PC-9 (cell line): ENCODE measurements at regions not wholly inside any gene's neighbourhood (a gene's known extent, or its start where the extent isn't known, plus 50 kb on each side); places are given as distances from the start of the nearest gene placed in this dataset.

Source experiments
- BruUV-seq: library from RNA; stranded (reverse); fragments of 400-500 nt; replicated peaks from 2 replicates; lab custom pipeline; 2021; lab: Mats Ljungman, UMichigan
- CTCF ChIA-PET: fragments of 300-600 bp; sonication (Branson Sonifier 250); formaldehyde crosslinking; loops from one replicate; lab custom pipeline; 2022; ENCODE audit warnings: antibody characterized with exemption; lab: Charles Lee
- POLR2A ChIA-PET: fragments of 300-600 bp; sonication (Branson Sonifier 250); formaldehyde crosslinking; loops from one replicate; lab custom pipeline; 2022; ENCODE audit warnings: antibody characterized with exemption; ENCODE audit not compliant: unreplicated experiment; lab: Charles Lee
- DNase-seq, 2 experiments: peaks; one replicate each; pipeline versions ENCODE4 v3.0.0 to v3.0.0-alpha.2; 2015 to 2022; ENCODE audit warnings: mixed read lengths in 1 of 2
- H2AFZ ChIP-seq: fragments of 200-600 bp; sonication (generic); 2 replicates; pipeline ENCODE4 v1.8.1; 2017; ENCODE audit warnings: antibody characterized with exemption
- H3F3A ChIP-seq: fragments of 200-600 bp; sonication (generic); 2 replicates; pipeline ENCODE4 v1.8.1; 2017; ENCODE audit warnings: antibody characterized with exemption, mild to moderate bottlenecking, low read depth; ENCODE audit not compliant: insufficient read depth
- H3K27ac ChIP-seq: fragments of 200-600 bp; sonication (generic); 2 replicates; pipeline ENCODE4 v1.6.1; 2016; ENCODE audit warnings: mixed run types
- H3K27me3 ChIP-seq: fragments of 200-600 bp; sonication (generic); 2 replicates; pipeline ENCODE4 v1.6.1; 2016; ENCODE audit warnings: low read depth, mixed run types; ENCODE audit not compliant: insufficient read depth
- H3K36me3 ChIP-seq: fragments of 200-600 bp; sonication (generic); 2 replicates; pipeline ENCODE4 v1.6.1; 2016; ENCODE audit warnings: low read depth, mixed run types
- H3K4me1 ChIP-seq: fragments of 200-600 bp; sonication (generic); replicated peaks from 2 replicates; pipeline ENCODE4 v1.6.1; 2016; ENCODE audit warnings: mixed run types; ENCODE audit not compliant: insufficient read depth
- H3K4me2 ChIP-seq: fragments of 200-600 bp; sonication (generic); 2 replicates; pipeline ENCODE4 v1.6.1; 2017; ENCODE audit warnings: mixed run types
- H3K4me3 ChIP-seq: fragments of 200-600 bp; sonication (generic); 2 replicates; pipeline ENCODE4 v1.6.1; 2016; ENCODE audit warnings: mixed run types
- H3K79me2 ChIP-seq: fragments of 200-600 bp; sonication (generic); 2 replicates; pipeline ENCODE4 v1.6.1; 2017; ENCODE audit warnings: low read depth, mixed run types
- H3K9me2 ChIP-seq: fragments of 200-600 bp; sonication (generic); 2 replicates; pipeline ENCODE4 v1.8.1; 2017; ENCODE audit warnings: mild to moderate bottlenecking; ENCODE audit not compliant: insufficient read depth
- H3K9me3 ChIP-seq: fragments of 200-600 bp; sonication (generic); 2 replicates; pipeline ENCODE4 v1.8.1; 2016; ENCODE audit warnings: low read depth; ENCODE audit not compliant: insufficient read depth
- H4K20me1 ChIP-seq: fragments of 200-600 bp; sonication (generic); 2 replicates; pipeline ENCODE4 v1.8.1; 2017; ENCODE audit not compliant: insufficient read depth
- EZH2 ChIP-seq: fragments of 200-600 bp; sonication (generic); IDR thresholded peaks from 2 replicates; pipeline ENCODE4 v1.8.0; 2017; ENCODE audit warnings: antibody characterized with exemption, low read depth
- intact Hi-C: fragments of 100-400 bp; cut with micrococcal nuclease; formaldehyde crosslinking; loops from one replicate; pipeline ENCODE4 v1.10.0; 2022; ENCODE audit not compliant: unreplicated experiment
- TF ChIP-seq, protein P1 (sequence below): fragments of 200-600 bp; sonication (generic); conservative IDR thresholded peaks from 2 replicates; pipeline ENCODE4 v1.6.1; 2017; ENCODE audit warnings: mixed run types, antibody characterized with exemption, mild to moderate bottlenecking, moderate library complexity

DNA sequence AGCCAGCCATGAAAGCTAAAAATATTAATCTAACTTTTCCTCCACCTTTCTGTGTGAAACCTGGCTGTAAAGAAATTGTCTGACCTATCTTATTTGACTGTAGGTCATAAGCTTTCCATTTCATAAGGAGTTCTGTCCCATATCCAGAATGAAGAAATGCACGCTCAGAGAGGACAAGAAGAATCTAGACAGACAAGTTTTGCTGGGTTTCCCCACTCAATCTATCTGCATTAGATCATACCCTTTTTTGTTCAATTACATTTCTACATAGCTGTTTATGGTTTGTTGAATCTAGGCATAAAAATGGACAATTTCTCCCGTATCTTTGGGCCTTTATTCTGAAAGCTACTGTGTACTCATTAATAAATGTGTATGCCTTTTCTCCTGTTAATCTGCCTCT, 1495.1 kb downstream of the C4orf33 start:
- ChIA-PET CTCF (no interaction called here), POLR2A (no interaction called here)
- H3K27ac ChIP-seq, result no peak overlapping the region
- TF ChIP-seq, protein P1, sequence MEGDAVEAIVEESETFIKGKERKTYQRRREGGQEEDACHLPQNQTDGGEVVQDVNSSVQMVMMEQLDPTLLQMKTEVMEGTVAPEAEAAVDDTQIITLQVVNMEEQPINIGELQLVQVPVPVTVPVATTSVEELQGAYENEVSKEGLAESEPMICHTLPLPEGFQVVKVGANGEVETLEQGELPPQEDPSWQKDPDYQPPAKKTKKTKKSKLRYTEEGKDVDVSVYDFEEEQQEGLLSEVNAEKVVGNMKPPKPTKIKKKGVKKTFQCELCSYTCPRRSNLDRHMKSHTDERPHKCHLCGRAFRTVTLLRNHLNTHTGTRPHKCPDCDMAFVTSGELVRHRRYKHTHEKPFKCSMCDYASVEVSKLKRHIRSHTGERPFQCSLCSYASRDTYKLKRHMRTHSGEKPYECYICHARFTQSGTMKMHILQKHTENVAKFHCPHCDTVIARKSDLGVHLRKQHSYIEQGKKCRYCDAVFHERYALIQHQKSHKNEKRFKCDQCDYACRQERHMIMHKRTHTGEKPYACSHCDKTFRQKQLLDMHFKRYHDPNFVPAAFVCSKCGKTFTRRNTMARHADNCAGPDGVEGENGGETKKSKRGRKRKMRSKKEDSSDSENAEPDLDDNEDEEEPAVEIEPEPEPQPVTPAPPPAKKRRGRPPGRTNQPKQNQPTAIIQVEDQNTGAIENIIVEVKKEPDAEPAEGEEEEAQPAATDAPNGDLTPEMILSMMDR, result no peak
- no peak for TF ChIP-seq EZH2
- no peak overlapping the region for H3K4me3 ChIP-seq
- intact Hi-C loops, result no loop called here
- H2AFZ ChIP-seq, result no peak overlapping the region
- H3K4me2 ChIP-seq, result no peak overlapping the region
- H3K27me3 ChIP-seq, result no peaks in the 10 kb centered on the region
- H3K4me1 ChIP-seq, result no peaks in the 10 kb centered on the region
- no TSS peak for BruUV-seq
- no peaks in the 10 kb centered on the region for H4K20me1 ChIP-seq
- no peak for DNase-seq
- no peaks in the 10 kb centered on the region for H3K9me3 ChIP-seq
- no peaks in the 10 kb centered on the region for H3K9me2 ChIP-seq
- no peaks in the 10 kb centered on the region for H3K36me3 ChIP-seq
- no peaks in the 10 kb centered on the region for H3K79me2 ChIP-seq
- no peaks in the 10 kb centered on the region for H3F3A ChIP-seq

DNA sequence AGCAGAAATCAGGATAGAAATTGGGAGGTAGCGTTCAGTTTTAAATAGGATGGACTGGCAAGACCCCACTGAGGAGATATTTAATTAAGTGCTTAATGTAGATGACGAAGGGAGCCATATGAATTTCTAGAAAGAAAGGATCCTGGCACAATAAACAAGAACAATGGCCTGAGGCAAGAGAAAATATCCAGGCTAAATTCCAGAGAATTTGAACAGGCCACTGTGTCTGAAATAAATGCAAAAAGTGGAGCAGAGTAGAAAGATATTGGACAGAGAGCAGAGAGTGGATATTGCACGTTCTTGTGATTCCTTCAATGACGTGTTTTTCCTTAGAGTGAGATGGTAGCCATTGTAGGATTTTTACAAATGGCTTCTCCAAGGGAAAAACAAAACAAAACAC, 1504.8 kb downstream of the C4orf33 start:
- POLR2A ChIA-PET, result no interaction called here
- Histone ChIP-seq H4K20me1 (no peaks in the 10 kb centered on the region), H3K36me3 (no peaks in the 10 kb centered on the region), H3K4me1 (no peaks in the 10 kb centered on the region), H3K4me3 (no peak overlapping the region), H3F3A (no peaks in the 10 kb centered on the region), H2AFZ (0 out of 2 replicates have a peak overlapping the region, but pooled peaks have one; percentile 5), H3K9me3 (no peaks in the 10 kb centered on the region), H3K27ac (no peak overlapping the region), H3K79me2 (no peaks in the 10 kb centered on the region), H3K27me3 (no peaks in the 10 kb centered on the region), H3K9me2 (no peaks in the 10 kb centered on the region), H3K4me2 (no peak overlapping the region)
- TF ChIP-seq, protein P1, result no peak
- TF ChIP-seq EZH2, result no peak
- CTCF ChIA-PET, result no interaction called here
- intact Hi-C loops, result no loop called here
- DNase-seq, result no peak
- no TSS peak for BruUV-seq

DNA sequence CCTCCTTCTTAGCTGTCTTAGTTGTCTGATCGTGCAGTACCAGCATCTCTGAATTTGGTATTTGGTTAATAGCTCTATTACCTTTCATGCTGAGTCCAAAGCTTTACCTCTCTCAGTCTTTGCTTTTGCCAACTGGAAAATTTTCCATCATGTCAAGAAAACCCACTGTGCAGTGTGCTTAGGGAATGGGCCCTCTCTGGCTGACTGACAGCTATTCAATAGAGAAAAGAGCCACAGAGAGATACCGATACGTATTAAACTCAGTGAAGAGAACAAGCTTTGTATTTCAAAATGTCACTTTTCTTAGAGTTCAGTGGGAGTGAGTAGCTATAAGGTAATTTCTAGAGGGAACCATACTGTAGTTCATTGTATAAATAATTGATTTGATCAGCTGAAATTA, 1507.1 kb downstream of the C4orf33 start:
- no peak overlapping the region for H3K27ac ChIP-seq

More for the DNA sequence above, 1507.1 kb downstream of the C4orf33 start:
- no peak for DNase-seq
- no TSS peak for BruUV-seq
- ChIA-PET CTCF (no interaction called here), POLR2A (interaction anchor here (0.6 kb wide), 1 partner anchor 15 kb away, joined by 9 read pairs; no protein-coding TSS in a partner anchor)
- Histone ChIP-seq H3K4me1 (no peaks in the 10 kb centered on the region), H3K9me3 (no peaks in the 10 kb centered on the region), H3F3A (no peaks in the 10 kb centered on the region), H3K9me2 (no peaks in the 10 kb centered on the region), H2AFZ (no peak overlapping the region), H4K20me1 (no peaks in the 10 kb centered on the region), H3K4me3 (no peak overlapping the region), H3K4me2 (no peak overlapping the region), H3K36me3 (no peaks in the 10 kb centered on the region), H3K79me2 (no peaks in the 10 kb centered on the region), H3K27me3 (no peaks in the 10 kb centered on the region)
- no peak for TF ChIP-seq EZH2
- TF ChIP-seq, protein P1, result no peak
- intact Hi-C loops, result no loop called here
